ENCODE measurements at regions not wholly inside any gene's neighbourhood (a gene's known extent, or its start where the extent isn't known, plus 50 kb on each side); places are given as distances from the start of the nearest gene placed in this dataset.
A peak's percentile ranks its signal among the peaks of the same experiment; 100 is the strongest.

DNA sequence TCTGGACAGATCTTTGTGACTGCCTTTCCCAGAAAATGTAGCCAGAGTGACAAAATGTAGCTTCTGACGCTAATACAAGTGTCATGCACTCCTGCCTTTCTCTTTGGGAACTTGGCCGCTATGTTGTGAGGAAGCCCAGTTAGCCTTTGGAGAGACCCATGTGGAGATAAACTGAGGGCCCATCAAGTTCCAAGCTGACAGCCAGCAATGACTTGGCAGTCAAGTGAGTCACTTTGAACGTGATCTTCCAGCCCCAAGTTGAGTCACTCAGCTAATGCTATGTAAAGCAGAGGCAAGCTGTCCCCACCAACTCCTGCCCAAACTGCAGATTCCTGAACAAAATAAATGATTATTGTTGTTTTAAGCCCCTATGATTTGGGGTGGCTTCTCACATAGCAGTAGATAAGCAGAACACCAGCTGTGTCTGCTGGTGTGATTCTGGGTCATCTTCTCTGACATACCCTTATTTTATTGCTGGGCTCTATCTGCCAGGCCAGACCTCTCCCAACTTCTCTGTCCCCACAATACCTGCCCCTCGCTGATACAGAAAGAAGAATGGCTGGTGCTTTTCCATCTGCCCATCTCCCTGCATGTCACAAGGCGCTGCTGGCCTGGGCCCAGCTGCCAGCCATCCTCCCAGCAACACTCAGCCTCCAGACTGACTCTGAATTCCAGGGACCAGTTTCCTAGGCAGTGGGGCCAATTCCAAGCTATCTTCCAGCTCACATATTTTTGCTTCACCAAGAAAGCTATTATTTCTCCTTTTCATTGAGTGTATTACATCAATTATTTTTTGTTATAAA, 274.8 kb downstream of the LRFN2 start:
- DNase-seq (ENCODE audit: low spot score) = no peak

- peak; percentile 37 for DNase-seq (ENCODE audit: low spot score)
These were observed 278.4 kb downstream of the LRFN2 start for GRCh38 chr6:40308533-40309306.

DNA sequence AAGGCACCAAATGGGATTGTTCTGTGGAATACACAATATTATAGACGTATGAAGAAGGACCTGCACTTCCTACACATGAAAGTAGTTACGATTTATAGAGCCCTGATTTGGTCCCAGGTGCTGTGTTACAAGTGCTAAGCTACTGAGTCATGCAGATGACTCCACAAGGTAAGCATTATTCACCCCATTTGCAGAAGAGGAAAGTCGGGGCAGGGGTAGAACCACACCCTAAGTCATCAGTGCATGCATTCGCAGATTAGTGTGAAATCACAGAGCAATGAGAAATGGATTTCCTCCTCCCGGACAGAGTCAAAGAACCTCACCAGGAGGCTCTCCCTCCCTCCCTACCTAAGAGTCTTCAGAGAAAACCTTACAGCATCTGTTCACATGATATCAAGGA, 279.5 kb downstream of the LRFN2 start:
- no peak for DNase-seq (ENCODE audit: low spot score)

DNA sequence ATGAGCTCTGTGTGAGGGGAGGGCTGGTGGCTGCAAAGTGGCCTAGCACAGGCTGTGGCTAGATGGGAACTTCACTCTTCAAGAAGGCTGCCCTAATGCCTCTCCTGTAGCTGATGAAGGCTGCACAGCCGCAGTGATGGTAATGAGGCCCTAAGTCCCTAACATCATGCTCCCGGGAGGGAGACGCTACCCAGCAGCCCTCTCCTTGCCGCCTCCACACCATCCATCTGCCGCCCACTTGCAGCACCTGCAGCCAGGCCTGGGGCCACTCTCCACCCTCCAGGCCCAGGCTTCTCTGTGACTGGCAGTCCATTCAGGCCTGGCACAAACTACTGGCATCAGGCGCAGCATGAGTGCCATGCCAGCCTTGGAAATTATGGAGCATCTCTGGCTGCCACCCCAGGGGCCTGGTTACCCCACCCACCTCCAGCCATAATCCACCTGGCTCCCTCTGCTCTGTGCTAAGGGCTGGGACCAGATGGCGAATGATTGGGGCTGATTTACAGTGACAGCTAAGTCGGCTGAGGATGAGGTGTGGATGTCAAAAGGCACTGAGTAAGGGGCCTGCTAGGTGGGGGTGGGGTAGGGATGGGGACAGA, 284.2 kb downstream of the LRFN2 start:
- DNase-seq (ENCODE audit: low spot score) = no peak

DNA sequence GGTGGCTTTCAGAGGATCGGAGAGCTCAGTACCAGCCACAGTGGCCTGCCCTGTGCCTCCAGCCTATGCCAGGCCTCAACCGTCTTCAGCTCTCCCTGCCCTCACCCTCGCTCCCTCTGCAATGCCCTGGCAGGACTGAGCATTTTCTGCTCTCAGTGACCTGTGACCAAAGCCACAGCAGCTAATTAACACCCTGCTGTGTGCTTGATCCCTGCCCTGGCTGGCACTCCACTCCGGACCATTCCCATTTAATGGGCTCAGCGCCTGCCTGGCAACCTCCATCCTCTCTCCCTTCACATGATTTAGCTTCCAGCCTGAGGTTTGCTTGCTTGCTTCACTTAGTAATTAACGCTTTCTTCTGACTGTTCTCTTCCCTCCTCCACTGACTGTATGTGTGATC, 287.5 kb downstream of the LRFN2 start:
- DNase-seq (ENCODE audit: low spot score) = no peak

DNA sequence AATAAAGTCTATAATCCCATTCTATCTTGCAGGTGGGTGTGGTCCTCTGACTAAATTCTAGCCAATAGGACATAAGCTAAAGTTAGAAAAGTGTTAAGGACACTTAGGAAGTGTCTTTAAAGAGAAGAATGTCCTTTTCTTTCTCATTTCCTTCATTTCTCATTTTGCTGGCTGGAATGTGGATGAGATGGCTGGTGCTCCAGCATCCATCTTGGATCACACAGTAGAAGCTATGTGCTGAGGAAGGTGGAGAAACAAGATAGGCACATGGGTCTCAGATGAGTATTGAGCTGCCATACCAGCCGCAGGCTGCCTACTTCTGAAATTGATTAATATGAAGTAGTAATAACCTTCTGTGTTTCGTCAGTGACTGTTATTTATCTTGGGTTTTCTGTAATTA, 289.0 kb downstream of the LRFN2 start:
- DNase-seq (ENCODE audit: low spot score) = no peak

DNA sequence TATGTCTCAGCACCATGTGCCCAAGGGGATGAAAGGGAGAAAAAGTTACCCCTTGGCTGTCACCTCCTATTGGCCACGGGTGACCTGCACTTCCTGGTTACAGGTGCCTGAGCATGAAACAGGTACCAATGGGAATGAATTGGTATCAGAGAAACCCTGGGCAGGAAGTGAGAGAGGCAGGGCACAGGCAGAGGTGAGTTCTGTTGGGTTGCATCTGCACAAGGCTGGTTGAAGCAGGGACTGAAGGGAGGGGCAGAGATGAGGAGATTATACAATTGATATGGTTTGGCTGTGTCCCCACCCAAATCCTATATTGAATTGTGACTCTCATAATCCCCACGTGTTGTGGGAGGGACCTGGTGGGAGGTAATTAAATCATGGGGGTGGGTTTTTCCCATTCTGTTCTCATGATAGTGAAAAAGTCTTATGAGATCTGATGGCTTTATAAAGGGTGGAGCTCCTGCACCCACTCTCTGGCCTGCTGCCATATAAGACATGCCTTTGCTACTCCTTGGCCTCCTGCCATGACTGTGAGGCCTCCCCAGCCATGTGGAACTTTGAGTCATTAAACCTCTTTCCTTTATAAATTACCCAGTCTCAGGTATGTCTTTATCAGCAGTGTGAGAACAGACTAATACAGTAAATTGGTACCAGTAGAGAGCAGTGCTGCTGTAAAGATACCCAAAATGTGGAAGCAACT, 291.8 kb downstream of the LRFN2 start:
- DNase-seq (ENCODE audit: low spot score) = no peak

DNA sequence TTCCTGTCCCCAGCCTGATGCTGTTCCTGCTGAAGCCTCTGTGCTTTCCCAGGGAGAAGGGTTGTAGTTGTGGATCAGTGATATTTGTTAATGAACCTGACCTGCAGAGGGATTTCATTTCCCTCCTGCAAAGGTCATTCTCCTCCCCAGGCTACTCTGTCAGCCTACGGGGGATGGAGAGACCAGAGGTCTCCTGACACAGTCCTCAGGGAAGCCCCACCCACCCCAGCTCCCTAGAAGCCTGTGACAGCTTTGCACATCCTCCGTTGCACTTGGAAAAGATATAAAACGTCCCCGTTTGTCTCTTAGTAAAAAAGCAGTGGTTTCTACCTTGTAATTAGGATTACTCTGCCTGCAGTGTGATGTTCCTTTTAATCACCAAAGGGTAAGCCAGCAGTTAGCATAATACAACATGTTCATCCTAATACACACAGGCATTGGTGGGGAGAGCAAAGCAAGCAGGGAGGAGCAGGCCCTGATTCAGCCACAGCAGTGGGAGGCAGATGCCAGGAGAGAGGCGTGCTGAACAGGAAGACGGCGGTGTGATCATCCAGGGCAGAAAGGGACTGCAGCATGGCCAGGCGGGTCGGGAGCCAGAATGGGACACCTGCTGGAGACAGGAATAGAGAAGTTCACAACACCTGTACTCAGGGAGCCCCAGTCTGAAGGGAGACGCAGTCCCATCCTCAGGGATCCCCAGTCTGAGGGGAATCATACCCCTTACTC, 293.5 kb downstream of the LRFN2 start:
- no peak for DNase-seq (ENCODE audit: low spot score)

DNA sequence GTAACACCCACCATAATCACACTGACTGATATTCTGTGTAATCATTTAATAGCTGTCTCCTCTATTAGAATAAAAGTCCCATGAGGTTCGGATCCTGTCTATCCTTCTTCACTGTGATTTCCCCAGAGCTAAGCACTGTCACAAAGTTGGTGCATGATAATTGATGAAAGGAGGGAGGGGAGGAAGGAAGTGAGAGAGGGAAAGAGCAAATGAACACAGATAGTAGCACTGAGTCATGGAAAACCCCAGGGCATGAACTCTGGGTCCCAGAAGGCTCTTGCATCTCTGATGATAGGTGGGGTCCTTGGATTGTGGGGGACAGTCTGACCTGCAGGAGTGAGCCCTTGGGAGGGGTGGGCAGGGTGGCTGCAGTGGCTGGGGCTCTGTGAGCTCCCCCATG, 294.1 kb downstream of the LRFN2 start:
- no peak for DNase-seq (ENCODE audit: low spot score)

- no peak for DNase-seq (ENCODE audit: low spot score)
These were observed 296.3 kb downstream of the LRFN2 start for GRCh38 chr6:40290816-40291215.

- no peak for DNase-seq (ENCODE audit: low spot score)
These were observed 298.2 kb downstream of the LRFN2 start for GRCh38 chr6:40288919-40289318.

DNA sequence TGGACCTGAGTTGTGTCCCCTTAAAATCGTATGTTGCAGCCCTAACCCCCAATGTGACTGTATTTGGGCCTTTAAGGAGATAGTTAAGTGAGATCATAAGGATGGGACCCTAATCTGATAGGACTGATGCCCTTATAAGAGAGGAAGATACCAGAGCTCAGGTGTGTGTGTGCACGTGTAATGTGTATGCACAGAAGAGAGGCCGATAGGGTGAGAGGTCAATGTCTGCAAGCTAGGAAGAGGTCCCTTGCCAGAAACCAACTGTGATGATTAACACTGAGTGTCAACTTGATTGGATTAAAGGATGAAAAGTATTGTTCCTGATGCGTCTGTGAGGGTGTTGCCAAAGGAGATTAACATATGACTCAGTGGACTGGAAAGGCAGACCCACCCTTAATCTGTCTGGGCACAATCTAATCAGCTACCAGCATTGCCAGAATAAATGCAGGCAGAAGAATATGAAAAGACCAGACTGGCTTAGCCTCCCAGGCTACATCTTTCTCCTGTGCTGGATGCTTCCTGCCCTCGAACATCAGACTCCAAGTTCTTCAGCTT, 299.8 kb downstream of the LRFN2 start:
- DNase-seq (ENCODE audit: low spot score) = no peak

DNA sequence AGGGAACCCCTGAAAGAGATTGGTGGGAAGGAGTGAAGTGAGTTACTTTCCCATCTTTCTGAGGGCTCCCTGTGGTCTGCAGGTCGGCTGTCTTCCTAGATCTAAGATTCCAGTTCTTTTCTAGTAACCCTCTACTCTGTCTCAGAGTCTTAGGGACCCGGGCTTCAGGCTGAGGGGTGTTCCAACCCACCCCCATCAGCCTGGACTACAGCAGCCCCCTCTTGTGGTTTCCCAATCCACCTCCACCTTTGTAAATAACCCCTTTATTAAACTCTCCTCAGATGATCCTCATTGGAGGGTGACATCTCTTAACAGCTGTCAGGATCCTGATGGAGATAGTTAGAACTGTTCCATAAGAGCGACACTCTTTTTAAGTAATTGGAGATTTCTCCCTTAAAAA, 300.4 kb downstream of the LRFN2 start:
- no peak for DNase-seq (ENCODE audit: low spot score)

DNA sequence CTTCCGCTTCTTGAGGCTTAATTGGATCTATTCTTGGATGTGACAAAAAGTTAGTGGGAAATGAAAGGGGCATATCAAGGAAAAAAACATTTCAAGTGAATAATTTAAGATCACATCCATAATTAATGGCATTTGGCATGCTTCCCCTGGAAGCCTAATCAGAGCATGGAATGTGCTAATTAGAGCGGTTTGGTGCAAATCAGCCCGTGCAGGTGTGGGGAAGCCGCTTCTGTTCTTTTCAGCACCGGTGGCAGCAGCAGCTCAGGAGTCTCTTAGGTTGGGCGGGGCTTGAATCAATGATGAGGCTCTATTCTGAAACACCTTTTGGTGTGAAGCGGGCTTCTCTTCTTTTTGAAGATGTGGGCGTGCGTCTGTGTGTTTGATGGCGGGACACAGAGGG, 301.2 kb downstream of the LRFN2 start:
- DNase-seq (ENCODE audit: low spot score) = no peak

GRCh38 chr6:40285535-40285934, 301.6 kb downstream of the LRFN2 start:
- DNase-seq (ENCODE audit: low spot score) = no peak

DNA sequence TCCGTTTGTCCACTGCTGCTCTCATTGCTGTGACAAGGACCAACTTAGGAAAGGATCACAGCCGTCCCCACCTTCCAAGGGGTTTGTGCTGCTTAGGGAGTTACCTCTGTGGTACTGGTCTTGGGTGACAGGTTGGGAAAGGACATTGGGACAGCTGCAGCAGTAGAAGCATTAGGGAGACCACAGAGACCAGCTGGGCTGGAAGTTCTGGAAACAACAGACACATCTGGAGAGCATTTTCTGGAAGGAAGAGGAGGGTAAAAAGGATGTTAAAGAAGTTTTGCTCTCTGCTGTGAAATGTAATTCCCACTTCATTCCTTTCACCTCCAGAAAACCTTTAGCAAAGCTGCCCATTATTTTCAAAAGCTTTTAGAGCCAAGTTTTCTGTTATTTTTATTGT, 304.2 kb downstream of the LRFN2 start:
- DNase-seq (ENCODE audit: low spot score) = no peak

- DNase-seq (ENCODE audit: low spot score) = no peak
These were observed 305.8 kb downstream of the LRFN2 start for GRCh38 chr6:40281402-40281801.

GRCh38 chr6:40280231-40280630, 306.9 kb downstream of the LRFN2 start:
- no peak for DNase-seq (ENCODE audit: low spot score)

DNA sequence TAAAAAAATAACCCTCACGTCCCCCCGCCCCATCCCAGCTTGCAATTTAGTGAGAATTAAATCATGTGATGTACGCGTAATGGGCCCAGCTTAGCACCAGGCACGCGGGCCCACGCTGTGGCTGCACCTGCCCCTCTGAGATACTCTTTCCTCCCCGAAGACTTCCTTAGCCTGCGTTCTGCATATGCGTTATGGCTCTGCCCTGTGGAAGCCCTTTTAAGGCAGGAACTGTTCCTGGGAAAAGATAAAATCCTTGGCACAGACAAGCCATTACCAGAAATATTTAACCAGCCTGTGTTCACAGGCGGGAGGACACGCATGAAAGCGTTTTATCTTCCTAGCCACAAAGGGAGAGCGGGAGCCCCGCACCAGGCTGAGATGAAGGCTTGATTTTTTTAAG, 311.0 kb downstream of the LRFN2 start:
- DNase-seq (ENCODE audit: low spot score) = no peak

DNA sequence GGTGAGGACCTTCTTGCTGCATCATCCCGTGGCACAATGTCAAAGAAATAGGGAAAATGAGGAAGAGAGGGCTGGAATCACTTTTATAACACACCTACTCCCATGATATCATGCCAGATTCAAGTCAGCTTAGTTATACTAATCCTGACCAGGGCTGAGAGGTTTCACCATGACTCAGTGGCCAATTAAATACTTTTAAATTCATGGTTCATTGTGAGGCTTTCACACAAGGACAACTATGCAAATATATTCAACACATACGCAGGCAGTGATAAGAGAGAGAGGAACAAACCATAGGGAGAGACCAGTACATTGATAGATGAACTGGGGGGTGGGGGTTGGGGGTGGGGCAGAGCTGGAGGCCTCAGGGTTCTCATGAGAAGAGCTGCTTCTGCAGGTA, 313.1 kb downstream of the LRFN2 start:
- no peak for DNase-seq (ENCODE audit: low spot score)

- no peak for DNase-seq (ENCODE audit: low spot score)
These were observed 318.6 kb downstream of the LRFN2 start for GRCh38 chr6:40268614-40269013.

DNA sequence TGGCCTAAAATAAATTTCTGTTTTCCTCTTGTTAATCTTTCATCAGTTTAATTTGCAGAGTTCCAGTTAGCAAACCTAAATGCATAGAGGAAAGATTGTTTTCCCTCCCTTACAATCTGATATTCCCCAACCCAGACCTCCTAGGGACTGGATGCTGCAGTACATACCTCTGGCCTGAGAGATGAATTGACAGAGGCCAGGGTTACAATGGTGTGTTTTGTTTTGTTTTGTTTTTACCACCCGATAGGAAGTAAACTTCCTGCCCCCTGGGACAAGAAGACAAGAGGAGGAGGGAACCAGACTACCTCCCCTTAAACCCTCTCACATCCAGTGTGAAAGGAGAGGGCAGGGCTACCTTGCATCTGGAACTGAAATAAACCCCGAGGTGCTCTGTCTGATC, 319.0 kb downstream of the LRFN2 start:
- no peak for DNase-seq (ENCODE audit: low spot score)

Data from LoVo (cell line).